Neural cell (in vitro differentiated cells): ENCODE measurements at regions not wholly inside any gene's neighbourhood (a gene's known extent, or its start where the extent isn't known, plus 50 kb on each side); places are given as distances from the start of the nearest gene placed in this dataset.

Experiments used
- H2AFZ ChIP-seq: fragments of 200-600, 300-800 bp; sonication (generic), shearing (Covaris generic); 2 replicates; pipeline ENCODE4 v1.6.0; 2014; ENCODE audit warnings: low read depth, mild to moderate bottlenecking, antibody characterized with exemption, low read length, moderate library complexity
- H3F3A ChIP-seq: fragments of 200-600 bp; shearing (Covaris generic); 2 replicates; pipeline ENCODE4 v1.6.1; 2016; ENCODE audit warnings: mild to moderate bottlenecking, moderate library complexity, mixed read lengths, antibody characterized with exemption, low read length; ENCODE audit not compliant: insufficient read depth, poor library complexity, severe bottlenecking
- H3K27ac ChIP-seq: fragments of 200-600, 300-800 bp; sonication (generic), shearing (Covaris generic); 2 replicates; pipeline ENCODE4 v1.5.1; 2014; ENCODE audit warnings: mild to moderate bottlenecking, low read length, moderate library complexity
- H3K27me3 ChIP-seq: fragments of 300-800, 200-600 bp; sonication (generic), shearing (Covaris generic); 2 replicates; pipeline ENCODE4 v1.6.0; 2014; ENCODE audit warnings: mild to moderate bottlenecking, low read depth, low read length, moderate library complexity; ENCODE audit not compliant: insufficient read depth
- H3K36me3 ChIP-seq: fragments of 300-800, 200-600 bp; sonication (generic), shearing (Covaris generic); 2 replicates; pipeline ENCODE4 v1.5.1; 2014; ENCODE audit warnings: mild to moderate bottlenecking, antibody characterized with exemption, low read length, moderate library complexity; ENCODE audit not compliant: insufficient read depth
- H3K4me2 ChIP-seq: fragments of 300-800, 200-600 bp; sonication (generic), shearing (Covaris generic); 2 replicates; pipeline ENCODE4 v1.6.0; 2014; ENCODE audit warnings: mild to moderate bottlenecking, low read length
- H3K4me3 ChIP-seq: fragments of 300-800, 200-600 bp; sonication (generic), shearing (Covaris generic); 2 replicates; pipeline ENCODE4 v1.5.1; 2014; ENCODE audit warnings: mild to moderate bottlenecking, low read length, moderate library complexity
- H3K79me2 ChIP-seq: fragments of 200-600 bp; shearing (Covaris generic); replicated peaks from 2 replicates; pipeline ENCODE4 v1.6.0; 2014; ENCODE audit warnings: mild to moderate bottlenecking, low read length, moderate library complexity; ENCODE audit not compliant: insufficient read depth
- H3K9ac ChIP-seq: fragments of 300-800, 200-600 bp; sonication (generic), shearing (Covaris generic); 2 replicates; pipeline ENCODE4 v1.6.1; 2016; ENCODE audit warnings: mild to moderate bottlenecking, low read length, mixed read lengths
- H3K9me2 ChIP-seq: fragments of 200-600 bp; shearing (Covaris generic); 2 replicates; pipeline ENCODE4 v1.6.1; 2016; ENCODE audit warnings: mild to moderate bottlenecking, low read length, mixed read lengths; ENCODE audit not compliant: insufficient read depth
- H3K9me3 ChIP-seq: fragments of 200-600, 300-800 bp; sonication (generic), shearing (Covaris generic); 2 replicates; pipeline ENCODE4 v1.6.1; 2016; ENCODE audit warnings: mild to moderate bottlenecking, mixed run types, low read length, moderate library complexity, mixed read lengths
- H4K20me1 ChIP-seq: fragments of 200-600 bp; shearing (Covaris generic); 2 replicates; pipeline ENCODE4 v1.6.1; 2016; ENCODE audit warnings: mild to moderate bottlenecking, mixed run types; ENCODE audit not compliant: insufficient read depth
- CTCF ChIP-seq: fragments of 450-650 bp; IDR thresholded peaks from 2 replicates; pipeline ENCODE4 v1.5.1; 2014; ENCODE audit warnings: antibody characterized with exemption, mild to moderate bottlenecking, moderate library complexity; ENCODE audit not compliant: poor library complexity, severe bottlenecking
- EP300 ChIP-seq: fragments of 450-650 bp; conservative IDR thresholded peaks from 2 replicates; pipeline ENCODE4 v1.6.1; 2014; ENCODE audit warnings: antibody characterized with exemption, mild to moderate bottlenecking, moderate library complexity; ENCODE audit not compliant: poor library complexity, severe bottlenecking
- EZH2 ChIP-seq: fragments of 200-600, 300-800 bp; shearing (Covaris generic), sonication (generic); IDR thresholded peaks from 2 replicates; pipeline ENCODE4 v1.6.1; 2014; ENCODE audit warnings: antibody characterized with exemption, low read length, borderline replicate concordance, mild to moderate bottlenecking; ENCODE audit not compliant: insufficient read depth, poor library complexity, severe bottlenecking
- MXI1 ChIP-seq: fragments of 450-650 bp; conservative IDR thresholded peaks from 2 replicates; pipeline ENCODE4 v1.6.1; 2014; ENCODE audit warnings: antibody characterized with exemption, mild to moderate bottlenecking; ENCODE audit not compliant: poor library complexity, severe bottlenecking
- POLR2AphosphoS5 ChIP-seq: IDR thresholded peaks from 2 replicates; pipeline ENCODE4 v1.6.1; 2012
- RAD21 ChIP-seq: fragments of 450-650 bp; conservative IDR thresholded peaks from 2 replicates; pipeline ENCODE4 v1.6.1; 2014; ENCODE audit warnings: antibody characterized with exemption, mild to moderate bottlenecking, moderate library complexity
- REST ChIP-seq: IDR thresholded peaks from 2 replicates; pipeline ENCODE4 v1.6.1; 2012; ENCODE audit warnings: borderline replicate concordance
- SMC3 ChIP-seq: fragments of 450-650 bp; conservative IDR thresholded peaks from 2 replicates; pipeline ENCODE4 v1.6.1; 2014; ENCODE audit warnings: antibody characterized with exemption, mild to moderate bottlenecking, moderate library complexity; ENCODE audit not compliant: poor library complexity
- TAF1 ChIP-seq: IDR thresholded peaks from 2 replicates; pipeline ENCODE4 v1.6.1; 2012; ENCODE audit warnings: low read depth

- Histone ChIP-seq H3K9me2 (no peaks in the 10 kb centered on the region), H3K9ac (no peak overlapping the region), H3K4me2 (no peak overlapping the region), H3K36me3 (no peaks in the 10 kb centered on the region), H2AFZ (no peak overlapping the region), H3K4me3 (no peak overlapping the region), H4K20me1 (no peaks in the 10 kb centered on the region), H3K79me2 (no peaks in the 10 kb centered on the region), H3K9me3 (no peaks in the 10 kb centered on the region), H3K27me3 (no peaks in the 10 kb centered on the region), H3K27ac (no peak overlapping the region), H3F3A (no peaks in the 10 kb centered on the region)
- no peak for TF ChIP-seq SMC3
- no peak for TF ChIP-seq EZH2
- TF ChIP-seq CTCF: no peak
- TF ChIP-seq REST: no peak
- TF ChIP-seq EP300: no peak
- no peak for TF ChIP-seq MXI1
- TF ChIP-seq RAD21: no peak
- no peak for TF ChIP-seq TAF1
- TF ChIP-seq POLR2AphosphoS5: no peak
These were observed 50.2 kb upstream of the LRP8 start for GRCh38 chr1:53378061-53378460.

- Histone ChIP-seq H3K4me3 (no peak overlapping the region), H3K9me3 (no peaks in the 10 kb centered on the region), H3K4me2 (no peak overlapping the region), H3K36me3 (no peaks in the 10 kb centered on the region), H3F3A (no peaks in the 10 kb centered on the region), H3K9me2 (no peaks in the 10 kb centered on the region), H2AFZ (no peak overlapping the region), H4K20me1 (no peaks in the 10 kb centered on the region), H3K79me2 (no peaks in the 10 kb centered on the region), H3K27ac (no peak overlapping the region), H3K9ac (no peak overlapping the region), H3K27me3 (no peaks in the 10 kb centered on the region)
- TF ChIP-seq MXI1 (no peak), EZH2 (no peak), CTCF (no peak), REST (no peak), EP300 (no peak), POLR2AphosphoS5 (no peak), TAF1 (no peak), RAD21 (no peak)
These were observed 51.2 kb upstream of the LRP8 start for GRCh38 chr1:53378932-53379661.
